HG03442 (cell line): ENCODE measurements at regions not wholly inside any gene's neighbourhood (a gene's known extent, or its start where the extent isn't known, plus 50 kb on each side); places are given as distances from the start of the nearest gene placed in this dataset.
"Not testable (repeated sequence)": the region's sequence is repeated elsewhere in the genome, so short reads cannot be mapped to it uniquely, and the experiment has no call there.

ENCODE experiments used
- ATAC-seq: cut with Tn5 transposase; IDR thresholded peaks from one replicate; pipeline ENCODE4 v1.9.1; 2021; ENCODE audit warnings: mild to moderate bottlenecking, moderate library complexity; ENCODE audit not compliant: unreplicated experiment

- no peak for ATAC-seq
Measured at GRCh38 chr4:120636120-120636630, 286.4 kb downstream of the PRDM5 start.

- ATAC-seq, result no peak
Measured at GRCh38 chr4:120633810-120634209, 288.7 kb downstream of the PRDM5 start.

GRCh38 chr4:120630427-120630826, 292.1 kb downstream of the PRDM5 start:
- ATAC-seq, result no peak

- no peak for ATAC-seq
Measured at GRCh38 chr4:120629546-120630108, 292.9 kb downstream of the PRDM5 start.

- ATAC-seq, result no peak
Measured at GRCh38 chr4:120622601-120623000, 299.9 kb downstream of the PRDM5 start.

GRCh38 chr4:120617171-120617570, 305.4 kb downstream of the PRDM5 start:
- no peak for ATAC-seq

- ATAC-seq, result no peak
Measured at GRCh38 chr4:120616041-120616440, 306.5 kb downstream of the PRDM5 start.

- no peak for ATAC-seq
Measured at GRCh38 chr4:120613778-120614177, 308.7 kb downstream of the PRDM5 start.

- ATAC-seq, result no peak
Measured at GRCh38 chr4:120611092-120611491, 311.4 kb downstream of the PRDM5 start.

- ATAC-seq, result no peak
Measured at GRCh38 chr4:120591038-120591437, 331.5 kb downstream of the PRDM5 start.

GRCh38 chr4:120589787-120590186, 332.7 kb downstream of the PRDM5 start:
- no peak for ATAC-seq

GRCh38 chr4:120568731-120569130, 353.8 kb downstream of the PRDM5 start:
- no peak for ATAC-seq

- no peak for ATAC-seq
Measured at GRCh38 chr4:120561648-120562047, 360.9 kb downstream of the PRDM5 start.

GRCh38 chr4:120557372-120557771, 365.2 kb downstream of the PRDM5 start:
- ATAC-seq, result no peak

- no peak for ATAC-seq
Measured at GRCh38 chr4:120555058-120555457, 367.5 kb downstream of the PRDM5 start.

GRCh38 chr4:120554086-120554485, 368.4 kb downstream of the PRDM5 start:
- ATAC-seq, result no peak

- not testable (repeated sequence) for ATAC-seq
Measured at GRCh38 chr4:120550624-120551220, 371.8 kb downstream of the PRDM5 start.

- ATAC-seq, result no peak
Measured at GRCh38 chr4:120549011-120549570, 373.4 kb downstream of the PRDM5 start.

GRCh38 chr4:120545391-120545790, 377.1 kb downstream of the PRDM5 start:
- no peak for ATAC-seq

- no peak for ATAC-seq
Measured at GRCh38 chr4:120544838-120545237, 377.7 kb downstream of the PRDM5 start.

GRCh38 chr4:120540625-120541024, 381.9 kb downstream of the PRDM5 start:
- ATAC-seq, result no peak

- no peak for ATAC-seq
Measured at GRCh38 chr4:120536884-120537283, 385.6 kb downstream of the PRDM5 start.
